ENCODE measurements at regions not wholly inside any gene's neighbourhood (a gene's known extent, or its start where the extent isn't known, plus 50 kb on each side); places are given as distances from the start of the nearest gene placed in this dataset.

- H3K27ac ChIP-seq (ENCODE audit: low read depth) = no peak overlapping the region
- no peak overlapping the region for H3K4me3 ChIP-seq (ENCODE audit: low read depth, low read length)
- no peaks in the 10 kb centered on the region for H3K36me3 ChIP-seq (ENCODE audit: insufficient read depth)
- no peak for DNase-seq (ENCODE audit: extremely low spot score)
- 43% methylated on average over 6 of the region's 6 CpGs for WGBS
- H3K4me1 ChIP-seq (ENCODE audit: insufficient read depth) = no peaks in the 10 kb centered on the region
Observed at GRCh38 chr7:25831062-25831691, 320.8 kb upstream of the NFE2L3 start.

DNA sequence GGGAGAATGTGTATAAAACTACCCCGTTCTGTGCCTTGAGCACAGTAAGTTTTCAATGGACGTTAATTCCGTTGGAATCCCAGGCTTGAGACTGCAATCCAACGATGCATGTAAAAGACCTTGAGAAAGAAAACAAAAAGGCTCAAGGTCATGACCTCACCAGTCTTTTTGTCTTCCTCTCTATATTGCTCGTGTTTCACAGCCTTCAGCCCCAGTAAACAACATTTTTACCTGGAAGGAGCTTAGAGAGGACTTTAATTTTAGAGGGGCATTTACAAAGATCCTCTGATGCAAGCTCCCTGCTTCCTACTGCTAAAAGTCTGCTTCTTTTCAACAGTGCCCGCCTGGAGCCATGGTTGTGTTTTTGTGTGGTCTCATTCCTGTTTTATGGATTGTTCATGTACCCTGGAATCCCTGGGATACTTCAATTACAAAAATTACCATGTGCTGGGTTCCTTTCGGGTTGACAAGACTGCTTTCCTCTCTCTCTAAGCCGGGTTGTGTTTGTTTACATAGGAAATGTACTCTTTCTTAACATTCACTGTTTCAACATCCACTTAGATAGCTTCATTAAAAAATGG is 320.1 kb upstream of the NFE2L3 start:
- no peak for DNase-seq (ENCODE audit: extremely low spot score)
- Histone ChIP-seq H3K4me3 (ENCODE audit: low read depth, low read length) (no peak overlapping the region), H3K4me1 (ENCODE audit: insufficient read depth) (no peaks in the 10 kb centered on the region), H3K27ac (ENCODE audit: low read depth) (no peak overlapping the region), H3K36me3 (ENCODE audit: insufficient read depth) (no peaks in the 10 kb centered on the region)
- 50% methylated on average over 8 of the region's 8 CpGs for WGBS

DNA sequence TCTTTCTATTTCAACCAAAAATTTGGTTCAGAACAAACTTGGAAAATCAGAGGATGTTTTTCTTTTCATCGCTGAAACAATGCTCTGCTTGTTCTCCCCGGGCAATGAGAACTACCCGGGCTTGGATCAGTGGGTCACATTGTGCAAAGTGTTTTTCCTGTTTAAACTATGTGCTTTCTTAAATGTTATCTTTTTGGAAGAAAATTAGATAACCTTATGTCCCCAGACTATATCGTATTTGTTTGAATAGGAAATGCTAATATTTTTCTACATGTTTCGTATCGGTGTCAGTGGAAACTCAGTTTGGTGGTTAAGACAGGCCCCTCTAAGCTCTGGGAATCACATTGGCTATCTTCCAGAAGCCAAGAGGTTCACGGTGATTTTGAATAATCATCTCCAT is 319.5 kb upstream of the NFE2L3 start:
- no peaks in the 10 kb centered on the region for H3K4me1 ChIP-seq (ENCODE audit: insufficient read depth)
- DNase-seq (ENCODE audit: extremely low spot score) = no peak
- no peaks in the 10 kb centered on the region for H3K36me3 ChIP-seq (ENCODE audit: insufficient read depth)
- H3K27ac ChIP-seq (ENCODE audit: low read depth) = no peak overlapping the region
- 71% methylated on average over 7 of the region's 7 CpGs for WGBS
- no peak overlapping the region for H3K4me3 ChIP-seq (ENCODE audit: low read depth, low read length)

DNA sequence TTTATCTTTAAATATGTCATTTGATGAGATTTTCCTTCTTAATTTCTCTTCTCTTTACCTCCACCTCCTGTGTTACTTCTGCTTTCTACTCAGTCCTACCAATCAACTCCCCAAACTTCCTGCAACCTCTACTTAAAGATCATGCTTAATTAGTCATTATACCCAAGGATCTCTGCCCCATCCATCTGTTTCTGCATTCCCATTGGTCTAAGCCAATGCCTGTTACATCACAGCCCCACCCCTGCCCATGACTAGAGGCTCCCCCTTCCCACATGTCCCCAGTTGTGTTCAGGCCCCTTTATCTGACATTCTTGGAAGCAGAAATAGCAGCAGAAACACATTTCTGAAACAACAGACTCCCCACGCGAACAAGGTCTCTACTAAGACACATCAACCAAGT is 319.1 kb upstream of the NFE2L3 start:
- H3K36me3 ChIP-seq (ENCODE audit: insufficient read depth) = no peaks in the 10 kb centered on the region
- no peaks in the 10 kb centered on the region for H3K4me1 ChIP-seq (ENCODE audit: insufficient read depth)
- no peak overlapping the region for H3K27ac ChIP-seq (ENCODE audit: low read depth)
- WGBS = 92% methylated on average over 2 of the region's 2 CpGs
- DNase-seq (ENCODE audit: extremely low spot score) = no peak
- no peak overlapping the region for H3K4me3 ChIP-seq (ENCODE audit: low read depth, low read length)

DNA sequence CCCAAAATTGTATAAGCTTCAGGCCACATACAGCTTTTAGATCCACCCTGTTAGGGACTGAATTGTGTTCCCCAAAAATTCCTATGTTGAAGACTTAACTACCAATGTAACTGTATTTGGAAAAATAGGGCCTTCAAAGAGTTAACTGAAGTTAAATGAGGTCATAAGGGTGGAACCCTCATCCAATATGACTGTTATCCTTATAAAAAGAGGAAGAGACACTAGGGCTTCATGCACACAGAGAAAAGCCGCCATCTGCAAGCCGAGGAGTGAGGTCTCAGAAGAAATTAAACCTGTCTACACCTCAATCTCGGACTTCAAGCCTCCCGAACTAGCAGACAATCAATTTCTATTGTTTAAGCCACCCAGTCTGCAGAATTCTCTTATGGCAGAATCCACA is 317.9 kb upstream of the NFE2L3 start:
- Histone ChIP-seq H3K27ac (ENCODE audit: low read depth) (no peak overlapping the region), H3K36me3 (ENCODE audit: insufficient read depth) (no peaks in the 10 kb centered on the region), H3K4me3 (ENCODE audit: low read depth, low read length) (no peak overlapping the region), H3K4me1 (ENCODE audit: insufficient read depth) (no peaks in the 10 kb centered on the region)
- DNase-seq (ENCODE audit: extremely low spot score) = no peak
- 92% methylated on average over 4 of the region's 4 CpGs for WGBS

- no peaks in the 10 kb centered on the region for H3K36me3 ChIP-seq (ENCODE audit: insufficient read depth)
- no peak for DNase-seq (ENCODE audit: extremely low spot score)
- H3K27ac ChIP-seq (ENCODE audit: low read depth) = no peak overlapping the region
- 96% methylated on average over 5 of the region's 5 CpGs for WGBS
- H3K4me3 ChIP-seq (ENCODE audit: low read depth, low read length) = no peak overlapping the region
- H3K4me1 ChIP-seq (ENCODE audit: insufficient read depth) = no peaks in the 10 kb centered on the region
Observed at GRCh38 chr7:25835197-25835596, 316.8 kb upstream of the NFE2L3 start.

- no peak overlapping the region for H3K4me3 ChIP-seq (ENCODE audit: low read depth, low read length)
- H3K27ac ChIP-seq (ENCODE audit: low read depth) = no peak overlapping the region
- no peak for DNase-seq (ENCODE audit: extremely low spot score)
- WGBS = 84% methylated on average over 2 of the region's 2 CpGs
- no peaks in the 10 kb centered on the region for H3K4me1 ChIP-seq (ENCODE audit: insufficient read depth)
- H3K36me3 ChIP-seq (ENCODE audit: insufficient read depth) = no peaks in the 10 kb centered on the region
Observed at GRCh38 chr7:25839084-25839769, 312.8 kb upstream of the NFE2L3 start.

- H3K27ac ChIP-seq (ENCODE audit: low read depth) = no peak overlapping the region
- DNase-seq (ENCODE audit: extremely low spot score) = no peak
- no peak overlapping the region for H3K4me3 ChIP-seq (ENCODE audit: low read depth, low read length)
- no peaks in the 10 kb centered on the region for H3K4me1 ChIP-seq (ENCODE audit: insufficient read depth)
- no peaks in the 10 kb centered on the region for H3K36me3 ChIP-seq (ENCODE audit: insufficient read depth)
- WGBS = 89% methylated on average over 5 of the region's 5 CpGs
Observed at GRCh38 chr7:25840209-25840792, 311.7 kb upstream of the NFE2L3 start.

DNA sequence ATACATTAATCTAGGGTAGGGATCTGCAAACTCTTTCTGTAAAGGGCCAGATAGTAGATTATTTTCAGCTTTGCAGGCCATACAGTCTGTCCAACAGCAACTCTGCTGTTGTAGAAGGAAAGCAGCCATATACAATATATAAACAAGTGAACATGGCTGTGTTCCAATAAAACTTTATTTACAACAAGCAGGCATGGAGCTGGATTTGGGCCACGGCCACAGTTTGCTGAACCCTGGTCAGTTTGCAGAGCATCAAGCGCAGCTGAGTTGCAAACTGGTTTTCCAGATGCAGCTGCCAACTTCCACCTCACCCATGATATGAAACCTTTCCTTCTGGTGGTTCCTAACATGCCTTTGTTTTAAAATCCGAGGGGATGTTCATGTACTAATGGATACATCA is 310.4 kb upstream of the NFE2L3 start:
- WGBS = 90% methylated on average over 3 of the region's 3 CpGs
- no peak overlapping the region for H3K4me3 ChIP-seq (ENCODE audit: low read depth, low read length)
- H3K4me1 ChIP-seq (ENCODE audit: insufficient read depth) = no peaks in the 10 kb centered on the region
- H3K36me3 ChIP-seq (ENCODE audit: insufficient read depth) = no peaks in the 10 kb centered on the region
- DNase-seq (ENCODE audit: extremely low spot score) = no peak
- no peak overlapping the region for H3K27ac ChIP-seq (ENCODE audit: low read depth)

DNA sequence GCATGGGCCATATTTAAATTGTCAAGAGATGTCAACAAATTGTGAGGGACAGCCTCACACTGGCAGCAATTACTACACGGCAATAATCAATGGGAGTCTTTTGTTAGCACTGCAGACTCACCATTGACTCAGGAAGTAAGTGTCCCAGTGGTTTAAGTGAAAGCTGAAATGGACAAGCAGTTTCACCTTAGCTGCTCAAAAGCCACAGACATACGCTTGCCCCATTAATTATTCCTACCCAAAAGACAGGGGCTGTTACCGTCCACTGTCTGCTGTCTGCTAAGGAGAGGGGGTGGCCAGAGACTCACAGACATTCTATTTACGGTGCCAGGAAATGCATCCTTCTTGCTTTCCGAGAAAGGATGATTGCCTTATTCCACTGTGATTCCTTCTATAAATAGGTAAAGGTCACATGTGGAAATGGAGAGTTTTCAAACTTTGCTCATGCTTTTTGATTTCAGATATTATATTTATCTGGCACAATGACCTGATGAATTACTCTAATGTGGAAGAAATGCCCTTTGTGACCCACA is 309.7 kb upstream of the NFE2L3 start:
- Histone ChIP-seq H3K4me3 (ENCODE audit: low read depth, low read length) (no peak overlapping the region), H3K4me1 (ENCODE audit: insufficient read depth) (no peaks in the 10 kb centered on the region), H3K36me3 (ENCODE audit: insufficient read depth) (no peaks in the 10 kb centered on the region), H3K27ac (ENCODE audit: low read depth) (no peak overlapping the region)
- WGBS = 71% methylated on average over 5 of the region's 5 CpGs
- DNase-seq (ENCODE audit: extremely low spot score) = no peak

DNA sequence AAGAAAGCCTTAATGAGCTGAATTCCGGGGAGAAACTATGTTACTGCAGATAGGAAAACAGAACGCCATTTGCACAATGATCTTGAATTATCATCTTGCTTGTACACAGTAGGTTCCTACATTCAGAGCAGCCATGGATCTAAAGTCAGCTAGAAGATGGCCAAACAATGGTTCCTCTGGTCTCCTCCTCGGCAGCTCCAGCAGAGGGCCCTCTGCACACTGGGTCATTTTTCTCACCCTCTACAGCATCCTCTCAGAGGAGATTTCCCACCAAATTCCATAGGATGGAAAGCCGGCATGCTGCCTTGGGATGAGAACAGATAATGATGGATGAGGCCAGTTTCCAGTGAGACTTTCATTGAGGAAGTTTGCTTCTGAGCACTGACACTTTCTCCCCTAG is 308.5 kb upstream of the NFE2L3 start:
- no peak overlapping the region for H3K4me3 ChIP-seq (ENCODE audit: low read depth, low read length)
- 89% methylated on average over 4 of the region's 4 CpGs for WGBS
- H3K4me1 ChIP-seq (ENCODE audit: insufficient read depth) = peaks cover 4% of the 10 kb centered on the region
- H3K36me3 ChIP-seq (ENCODE audit: insufficient read depth) = no peaks in the 10 kb centered on the region
- H3K27ac ChIP-seq (ENCODE audit: low read depth) = no peak overlapping the region
- no peak for DNase-seq (ENCODE audit: extremely low spot score)

DNA sequence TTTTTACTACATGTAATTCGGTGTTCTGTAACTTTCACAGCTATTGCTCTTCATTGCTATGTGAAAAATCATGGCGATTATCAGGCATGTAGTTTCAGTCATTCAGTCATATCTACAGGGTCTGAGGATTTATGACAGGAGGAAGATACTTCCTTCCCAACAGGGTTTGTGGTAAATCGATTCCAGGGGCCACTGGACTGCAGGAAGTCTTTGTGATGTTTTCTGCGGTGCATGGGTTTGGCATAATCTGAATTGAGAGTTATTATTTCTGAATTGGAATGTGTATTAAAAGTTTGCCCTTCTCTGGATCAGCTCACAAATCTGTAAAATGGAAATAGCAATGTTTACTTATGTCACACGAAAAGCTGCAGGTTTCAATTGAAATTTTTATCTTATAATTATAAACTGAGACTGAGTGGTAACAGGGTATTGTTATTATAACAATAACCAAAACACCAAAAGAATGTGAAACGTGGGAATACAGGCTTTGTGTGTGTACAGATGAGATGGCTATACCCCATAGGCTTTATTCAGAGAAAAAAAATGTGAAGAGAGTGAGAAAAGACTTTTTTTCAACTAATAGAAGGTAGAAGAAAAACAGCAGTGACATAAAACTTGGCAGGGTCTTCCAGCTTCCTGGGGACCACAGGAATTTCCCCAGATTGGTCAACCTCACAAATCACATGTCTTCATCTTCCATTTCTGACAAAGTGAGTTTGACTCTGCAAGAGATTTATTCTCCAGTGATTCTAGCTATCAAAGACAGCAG is 307.7 kb upstream of the NFE2L3 start:
- H3K4me1 ChIP-seq (ENCODE audit: insufficient read depth) = peaks cover 4% of the 10 kb centered on the region
- no peak overlapping the region for H3K27ac ChIP-seq (ENCODE audit: low read depth)
- no peak overlapping the region for H3K4me3 ChIP-seq (ENCODE audit: low read depth, low read length)
- DNase-seq (ENCODE audit: extremely low spot score) = no peak
- H3K36me3 ChIP-seq (ENCODE audit: insufficient read depth) = no peaks in the 10 kb centered on the region
- WGBS = 65% methylated on average over 6 of the region's 6 CpGs

- no peak overlapping the region for H3K4me3 ChIP-seq (ENCODE audit: low read depth, low read length)
- no peaks in the 10 kb centered on the region for H3K36me3 ChIP-seq (ENCODE audit: insufficient read depth)
- peaks cover 4% of the 10 kb centered on the region for H3K4me1 ChIP-seq (ENCODE audit: insufficient read depth)
- WGBS = 93% methylated on average over 5 of the region's 5 CpGs
- no peak overlapping the region for H3K27ac ChIP-seq (ENCODE audit: low read depth)
- DNase-seq (ENCODE audit: extremely low spot score) = no peak
Observed at GRCh38 chr7:25845464-25845863, 306.5 kb upstream of the NFE2L3 start.

Data from urinary bladder (tissue), 3 donors.